Esophagus (tissue), 2 donors: ENCODE measurements at regions not wholly inside any gene's neighbourhood (a gene's known extent, or its start where the extent isn't known, plus 50 kb on each side); places are given as distances from the start of the nearest gene placed in this dataset.

Source experiments
- H3K27ac ChIP-seq, 2 donors: one replicate each; pipeline ENCODE4 v1.5.1; 2013; ENCODE audit warnings: low read depth in 2 of 2, mild to moderate bottlenecking in 2 of 2, inconsistent platforms in 1 of 2, low read length in 1 of 2, moderate library complexity in 1 of 2
- H3K27me3 ChIP-seq, 2 donors: one replicate each; pipeline ENCODE4 v1.6.1; 2013; ENCODE audit warnings: low read length in 2 of 2, control low read depth in 1 of 2, mild to moderate bottlenecking in 1 of 2; ENCODE audit not compliant: insufficient read depth in 2 of 2, control insufficient read depth in 1 of 2
- H3K36me3 ChIP-seq, 2 donors: one replicate each; pipeline ENCODE4 v1.6.1; 2013; ENCODE audit warnings: low read length in 1 of 2; ENCODE audit not compliant: control insufficient read depth in 2 of 2, insufficient read depth in 2 of 2
- H3K4me1 ChIP-seq, 2 donors: one replicate each; pipeline ENCODE4 v1.6.1; 2013; ENCODE audit warnings: low read length in 1 of 2; ENCODE audit not compliant: control insufficient read depth in 2 of 2, insufficient read depth in 2 of 2
- H3K4me3 ChIP-seq, 2 donors: one replicate each; pipeline ENCODE4 v1.5.1; 2013; ENCODE audit warnings: low read length in 2 of 2, mild to moderate bottlenecking in 2 of 2, low read depth in 1 of 2, moderate library complexity in 1 of 2
- H3K9me3 ChIP-seq, 2 donors: one replicate each; pipeline ENCODE4 v1.6.1; 2013; ENCODE audit warnings: mild to moderate bottlenecking in 2 of 2, low read depth in 1 of 2, low read length in 1 of 2, moderate library complexity in 1 of 2; ENCODE audit not compliant: control insufficient read depth in 2 of 2, insufficient read depth in 1 of 2
- WGBS, 2 donors: extraction: QIAGEN DNeasy Blood & Tissue Kit; methylation state at CpG; one replicate each; pipeline ENCODE4 v1.1.7; 2013; 5-methylcytosine and 5-hydroxymethylcytosine counted together
- donor health status: healthy with polysubstance abuse.
- donor health status: Bipolar disorder and iron deficiency.

DNA sequence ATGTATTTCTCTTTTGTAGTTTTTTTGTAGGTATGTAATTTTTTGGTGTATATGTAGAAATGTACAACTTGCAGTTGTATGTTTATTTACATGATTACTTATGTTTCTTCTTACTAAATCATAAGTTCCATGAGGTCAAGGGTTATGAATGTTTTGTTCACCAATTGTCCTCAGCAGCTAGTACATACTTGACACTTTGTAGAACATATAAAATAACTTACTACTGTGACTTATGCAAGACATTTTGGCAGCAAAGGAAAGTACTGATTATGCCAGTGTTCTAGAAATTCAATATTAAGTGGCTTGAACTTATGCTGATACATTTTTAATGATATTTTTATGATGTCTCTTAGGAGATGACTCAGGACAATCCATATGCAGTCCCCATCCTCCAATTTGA is 209.6 kb downstream of the DKK1 start:
- Histone ChIP-seq H3K4me1 (no peaks in the 10 kb centered on the region), H3K4me3 (no peak overlapping the region), H3K27ac (no peak overlapping the region), H3K9me3 (no peaks in the 10 kb centered on the region), H3K27me3 (no peaks in the 10 kb centered on the region), H3K36me3 (no peaks in the 10 kb centered on the region)

DNA sequence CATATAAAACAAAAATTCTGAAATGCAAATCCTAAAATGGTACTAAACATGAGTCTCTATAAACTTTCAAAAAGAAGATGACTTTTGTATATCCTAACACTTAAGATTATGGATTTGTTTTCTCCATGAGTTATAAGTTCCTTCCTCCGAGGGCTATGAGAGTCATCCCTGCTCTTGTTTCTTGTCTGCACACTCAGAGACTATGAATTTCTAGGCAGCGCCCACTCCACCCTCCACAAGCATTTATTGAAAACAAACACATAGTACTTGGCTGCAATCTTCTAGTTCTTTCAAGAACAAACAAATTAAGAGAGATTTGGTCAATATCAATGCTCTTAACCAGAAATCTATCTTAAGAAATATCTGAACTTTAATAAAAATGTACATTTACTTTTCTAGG is 211.7 kb downstream of the DKK1 start:
- Histone ChIP-seq H3K27me3 (no peaks in the 10 kb centered on the region), H3K36me3 (no peaks in the 10 kb centered on the region), H3K4me3 (no peak overlapping the region), H3K4me1 (no peaks in the 10 kb centered on the region), H3K27ac (no peak overlapping the region), H3K9me3 (no peaks in the 10 kb centered on the region)
- 65 to 68% methylated on average over 2 of the region's 2 CpGs for WGBS, 2 donors

DNA sequence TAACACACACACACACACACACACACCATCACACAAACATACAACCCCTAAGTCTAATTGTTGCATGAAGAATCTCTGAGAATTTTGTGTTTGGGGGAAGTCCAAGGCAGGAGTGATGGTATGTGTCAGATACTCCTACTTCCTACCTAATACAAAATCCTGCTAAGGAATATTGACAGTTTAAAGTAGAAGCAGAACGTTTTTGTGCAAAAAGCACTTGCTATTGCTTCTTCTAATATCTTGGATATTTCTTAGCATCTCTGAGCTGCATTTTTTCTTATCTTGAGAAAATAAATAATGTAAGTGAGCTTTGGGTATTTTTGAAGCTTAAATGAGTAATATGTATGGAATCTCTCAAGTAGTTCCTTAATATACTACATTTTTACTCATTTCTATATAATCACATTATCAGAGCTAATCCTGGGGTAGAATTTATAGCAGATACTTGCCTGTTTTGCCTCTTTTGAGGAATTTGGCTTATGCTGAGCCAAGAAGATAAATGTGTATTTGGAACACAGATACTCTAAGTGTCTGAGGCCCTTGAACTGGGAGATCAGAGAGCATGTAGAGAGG is 212.3 kb downstream of the DKK1 start:
- 20 to 21% methylated on average over 1 of the region's 1 CpG for WGBS, 2 donors
- H3K36me3 ChIP-seq, result no peaks in the 10 kb centered on the region
- H3K27ac ChIP-seq, result no peak overlapping the region
- H3K27me3 ChIP-seq, result no peaks in the 10 kb centered on the region
- H3K4me3 ChIP-seq, result no peak overlapping the region
- H3K9me3 ChIP-seq, result no peaks in the 10 kb centered on the region
- H3K4me1 ChIP-seq, result no peaks in the 10 kb centered on the region

DNA sequence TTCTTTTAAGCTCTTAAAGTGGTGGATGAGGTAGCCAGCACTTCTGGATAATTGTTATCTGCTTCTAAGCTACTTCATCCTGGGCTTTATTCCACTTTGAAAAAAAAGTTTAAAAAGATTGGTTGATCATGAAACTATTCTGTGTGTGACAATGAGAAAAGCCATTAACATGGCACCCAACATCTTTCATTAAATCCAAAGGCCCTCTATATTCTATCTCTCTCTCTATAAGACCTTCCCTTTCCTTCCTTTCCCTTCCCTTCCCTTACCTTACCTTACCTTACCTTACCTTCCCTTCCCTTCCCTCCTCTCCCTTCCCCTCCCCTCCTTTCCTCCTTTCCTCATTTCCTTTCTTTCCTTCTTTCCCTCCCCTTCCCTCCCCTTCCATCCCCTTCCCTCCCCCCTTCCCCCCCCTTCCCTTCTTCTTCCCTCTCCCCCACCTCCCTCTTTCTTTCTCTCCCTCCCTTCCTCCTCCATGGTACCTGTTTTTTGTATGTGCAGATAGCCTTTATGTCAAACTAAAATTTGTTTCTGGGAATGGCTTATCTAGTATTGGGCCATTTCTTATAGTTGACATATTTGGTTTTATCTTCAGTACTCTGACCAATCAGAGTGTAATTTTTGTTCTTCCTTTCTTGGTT is 218.7 kb downstream of the DKK1 start:
- Histone ChIP-seq H3K4me1 (no peaks in the 10 kb centered on the region), H3K27me3 (no peaks in the 10 kb centered on the region), H3K36me3 (no peaks in the 10 kb centered on the region)

DNA sequence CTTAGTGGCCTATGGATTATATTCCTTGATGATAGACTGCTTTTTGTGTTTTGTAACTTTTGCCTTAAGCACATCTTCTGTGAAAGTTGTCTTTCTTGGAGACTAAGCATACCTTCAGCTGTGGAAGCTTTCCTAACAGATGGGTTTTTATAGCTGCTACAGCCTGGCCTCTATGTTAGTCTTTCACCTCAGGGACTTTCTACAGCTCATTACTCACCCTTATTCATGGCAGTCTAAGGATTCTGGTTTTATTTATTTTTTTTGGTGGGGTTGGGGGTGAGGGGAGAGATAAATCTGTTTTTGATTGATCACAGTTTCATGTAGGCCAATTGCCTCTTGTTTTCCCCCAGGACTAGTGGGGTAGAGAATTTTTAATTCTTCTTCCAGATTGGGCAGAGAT is 219.9 kb downstream of the DKK1 start:
- H3K27ac ChIP-seq, result no peak overlapping the region
- no peak overlapping the region for H3K4me3 ChIP-seq
- no peaks in the 10 kb centered on the region for H3K27me3 ChIP-seq
- H3K9me3 ChIP-seq, result no peaks in the 10 kb centered on the region
- H3K36me3 ChIP-seq, result no peaks in the 10 kb centered on the region
- no peaks in the 10 kb centered on the region for H3K4me1 ChIP-seq

More for the DNA sequence above, 218.7 kb downstream of the DKK1 start:
- no peak overlapping the region for H3K4me3 ChIP-seq
- no peaks in the 10 kb centered on the region for H3K9me3 ChIP-seq
- H3K27ac ChIP-seq, result no peak overlapping the region

DNA sequence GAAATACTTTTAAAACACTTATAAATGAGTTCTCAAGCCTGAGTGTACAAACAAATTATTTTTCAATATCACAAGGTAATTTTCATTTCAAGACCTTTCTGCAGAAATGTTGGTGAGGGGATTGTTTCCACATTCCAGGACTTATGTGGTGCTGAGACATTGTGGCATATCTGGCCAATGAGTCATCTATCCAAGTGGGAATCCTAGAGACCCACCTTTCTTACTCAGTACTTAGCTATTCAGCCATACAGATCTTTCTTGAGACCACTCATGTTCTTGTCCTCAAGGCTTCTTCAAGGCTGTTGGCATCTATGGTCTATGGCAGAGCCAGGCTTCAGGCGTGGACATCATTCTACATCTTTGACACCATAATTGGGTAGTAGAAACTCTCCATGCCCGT is 225.4 kb downstream of the DKK1 start:
- H3K4me1 ChIP-seq, result no peaks in the 10 kb centered on the region
- no peaks in the 10 kb centered on the region for H3K36me3 ChIP-seq
- 62 to 79% methylated on average over 2 of the region's 2 CpGs for WGBS, 2 donors
- H3K27ac ChIP-seq, result no peak overlapping the region
- no peaks in the 10 kb centered on the region for H3K9me3 ChIP-seq
- peak overlapping the region in 1 of 2 donors; percentile 18 for H3K4me3 ChIP-seq
- H3K27me3 ChIP-seq, result no peaks in the 10 kb centered on the region

DNA sequence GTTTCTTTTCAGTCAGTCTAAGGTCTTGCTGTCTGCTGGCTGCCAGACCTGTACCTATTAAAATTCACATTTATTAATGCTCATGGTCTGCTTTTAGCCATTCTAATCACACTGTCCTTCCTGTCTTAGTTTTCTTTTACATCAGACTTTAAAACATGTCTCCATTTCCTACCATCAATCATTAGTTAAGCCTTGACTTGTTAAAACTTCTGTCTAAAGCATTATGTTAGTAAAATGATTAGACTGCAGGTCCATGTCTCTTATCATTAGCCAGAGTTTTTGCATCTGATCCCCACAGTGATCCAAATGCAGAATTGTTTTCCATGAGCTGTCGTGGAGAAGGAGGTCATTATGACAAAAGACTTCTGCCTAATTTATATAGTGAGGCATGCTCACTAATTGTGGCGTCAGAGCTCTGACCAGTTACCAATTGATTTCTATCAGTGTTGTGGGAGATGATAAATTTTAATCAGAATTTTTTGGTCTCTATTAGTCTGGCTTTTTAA is 226.5 kb downstream of the DKK1 start:
- 39 to 41% methylated on average over 2 of the region's 2 CpGs for WGBS, 2 donors
- no peaks in the 10 kb centered on the region for H3K9me3 ChIP-seq
- H3K36me3 ChIP-seq, result no peaks in the 10 kb centered on the region
- H3K4me1 ChIP-seq, result no peaks in the 10 kb centered on the region
- H3K27me3 ChIP-seq, result no peaks in the 10 kb centered on the region
- no peak overlapping the region for H3K4me3 ChIP-seq
- no peak overlapping the region for H3K27ac ChIP-seq

DNA sequence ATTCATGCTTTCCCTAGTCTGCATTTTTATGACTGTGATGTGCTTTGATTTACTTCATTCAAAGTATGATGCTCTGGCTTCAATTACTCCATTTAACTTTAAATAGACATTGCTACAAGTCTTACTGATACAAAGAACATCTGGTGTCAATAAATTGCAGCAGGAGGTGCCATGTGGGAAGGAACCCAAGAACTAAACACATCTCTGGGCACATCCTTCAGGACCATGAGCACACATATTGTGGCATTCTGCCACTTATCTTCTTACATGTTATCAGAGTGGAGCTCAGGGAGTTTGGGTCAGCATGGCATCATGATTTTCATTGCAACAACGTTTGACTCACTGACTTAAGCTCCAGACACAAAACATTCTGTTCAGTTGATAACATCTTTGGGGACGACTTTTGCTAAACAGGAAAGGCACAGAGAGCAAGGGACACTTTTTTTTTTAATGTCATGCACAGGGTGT is 227.0 kb downstream of the DKK1 start:
- Histone ChIP-seq H3K4me3 (no peak overlapping the region), H3K27me3 (no peaks in the 10 kb centered on the region), H3K9me3 (no peaks in the 10 kb centered on the region), H3K27ac (no peak overlapping the region), H3K4me1 (no peaks in the 10 kb centered on the region), H3K36me3 (no peaks in the 10 kb centered on the region)
- WGBS, 2 donors, result 16 to 17% methylated on average over 2 of the region's 2 CpGs

DNA sequence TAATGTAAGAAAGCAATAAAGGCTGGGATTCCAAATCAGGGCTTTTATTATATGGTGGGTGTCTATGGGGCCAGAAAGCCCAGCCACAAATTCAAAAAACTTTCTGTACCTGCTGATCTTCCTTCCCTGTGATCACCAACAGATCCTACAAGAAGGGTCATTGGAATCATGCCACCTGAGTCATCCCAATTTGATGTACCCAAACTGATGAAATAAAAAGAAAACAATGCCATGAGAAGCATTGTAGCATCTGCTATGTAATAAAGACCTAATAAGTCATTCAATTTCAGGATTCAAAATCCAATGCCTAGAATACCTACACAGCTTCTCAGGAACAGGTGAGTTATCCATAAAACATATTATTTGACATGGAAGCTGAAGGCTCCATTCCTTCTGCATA is 228.8 kb downstream of the DKK1 start:
- Histone ChIP-seq H3K4me1 (no peaks in the 10 kb centered on the region), H3K27me3 (no peaks in the 10 kb centered on the region), H3K36me3 (no peaks in the 10 kb centered on the region), H3K27ac (no peak overlapping the region), H3K9me3 (no peaks in the 10 kb centered on the region), H3K4me3 (no peak overlapping the region)

DNA sequence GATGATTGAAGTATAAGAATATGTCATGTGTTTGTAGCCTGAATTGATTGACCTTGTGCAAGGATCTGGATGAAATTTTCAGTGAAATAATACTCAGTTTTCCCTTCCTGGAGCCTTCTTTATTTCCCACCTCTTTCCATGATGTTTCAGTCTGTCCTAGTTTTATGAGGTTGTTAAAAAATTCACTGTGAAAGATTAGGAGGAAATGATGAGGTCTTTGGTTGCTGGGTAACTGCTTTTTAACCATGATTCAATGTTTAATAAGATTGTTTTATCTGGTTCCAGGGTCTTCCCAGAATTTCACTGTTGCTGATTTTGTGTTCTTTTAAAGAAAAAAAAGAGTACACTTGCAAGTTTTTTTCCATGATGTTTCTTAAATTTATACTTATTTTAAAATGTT is 221.5 kb downstream of the MBL2 start:
- Histone ChIP-seq H3K4me1 (no peaks in the 10 kb centered on the region), H3K27me3 (no peaks in the 10 kb centered on the region), H3K27ac (no peak overlapping the region), H3K9me3 (no peaks in the 10 kb centered on the region), H3K4me3 (no peak overlapping the region), H3K36me3 (no peaks in the 10 kb centered on the region)
